H1 (cell line): ENCODE measurements at regions not wholly inside any gene's neighbourhood (a gene's known extent, or its start where the extent isn't known, plus 50 kb on each side); places are given as distances from the start of the nearest gene placed in this dataset.

Experiments
- BRCA1 ChIP-seq: IDR thresholded peaks from 2 replicates; pipeline ENCODE4 v1.6.1; 2012; ENCODE audit warnings: low read depth, low read length, improper control_type of control experiment
- CTBP2 ChIP-seq: IDR thresholded peaks from 2 replicates; pipeline ENCODE4 v1.7.0; 2011; ENCODE audit warnings: borderline replicate concordance, mild to moderate bottlenecking, moderate library complexity, mixed read lengths, low read length; ENCODE audit not compliant: insufficient read depth, insufficient read length
- EZH2 ChIP-seq: fragments of 200-600 bp; sonication (generic); IDR thresholded peaks from 2 replicates; pipeline ENCODE4 v1.7.1; 2012; ENCODE audit warnings: low read depth, mild to moderate bottlenecking, moderate library complexity, low read length, inconsistent platforms; ENCODE audit not compliant: severe bottlenecking
- FOSL1 ChIP-seq: IDR thresholded peaks from 2 replicates; pipeline ENCODE4 v1.6.1; 2011; ENCODE audit warnings: mild to moderate bottlenecking, low read depth, low read length, moderate library complexity; ENCODE audit not compliant: insufficient read depth
- GABPA ChIP-seq: IDR thresholded peaks from 2 replicates; pipeline ENCODE4 v1.6.1; 2011; ENCODE audit warnings: mild to moderate bottlenecking, low read length, moderate library complexity, borderline replicate concordance; ENCODE audit not compliant: insufficient read depth
- HDAC2 ChIP-seq, 2 experiments: fragments of 300-600 bp in 1 of 2; sonication (generic) in 1 of 2; IDR thresholded peaks; 2 replicates each; pipeline ENCODE4 v1.6.1; 2011 to 2012; ENCODE audit warnings: low read depth in 2 of 2, low read length in 2 of 2, mild to moderate bottlenecking in 2 of 2, moderate library complexity in 2 of 2, borderline replicate concordance in 1 of 2, inconsistent platforms in 1 of 2
- JUN ChIP-seq: IDR thresholded peaks from 2 replicates; pipeline ENCODE4 v1.6.1; 2011; ENCODE audit warnings: low read depth, mild to moderate bottlenecking, improper control_type of control experiment, low read length
- ZNF274 ChIP-seq: IDR thresholded peaks from 2 replicates; pipeline ENCODE4 v1.7.0; 2012; ENCODE audit warnings: low read length, borderline replicate concordance; ENCODE audit errors: extremely low read depth
- TF ChIP-seq, protein P1 (sequence below): fragments of 300-600 bp; sonication (generic); IDR thresholded peaks from 2 replicates; pipeline ENCODE4 v1.7.1; 2012; ENCODE audit warnings: low read length, moderate library complexity, mild to moderate bottlenecking, inconsistent platforms; ENCODE audit not compliant: insufficient replicate concordance
- TF ChIP-seq, protein P2 (sequence below): IDR thresholded peaks from 2 replicates; pipeline ENCODE4 v1.6.1; 2012; ENCODE audit warnings: inconsistent platforms

DNA sequence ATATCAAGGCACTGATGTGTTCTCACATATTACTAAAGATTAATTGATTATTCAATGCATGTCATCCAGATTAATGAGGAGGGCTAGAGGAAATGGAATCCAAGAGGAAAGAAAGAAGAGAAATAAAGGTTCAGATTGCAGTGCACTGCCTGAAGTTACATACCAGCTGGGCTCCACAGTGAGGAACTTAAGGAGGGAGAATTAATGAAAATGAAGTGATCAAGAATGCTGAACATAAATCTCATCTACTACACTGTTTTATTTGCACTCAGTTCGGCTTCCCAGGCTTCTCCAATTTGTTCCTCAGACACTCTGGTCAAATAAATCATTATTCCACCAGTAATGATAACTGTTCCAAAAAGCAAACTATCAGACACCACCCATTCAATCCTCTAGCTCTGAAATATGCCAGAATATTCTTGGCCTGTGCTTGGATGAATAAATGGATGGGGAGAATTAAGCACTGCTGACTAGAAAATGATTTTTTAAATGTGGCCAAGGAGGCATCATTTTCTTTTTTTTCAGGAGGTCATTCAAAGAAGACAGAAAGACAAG, 88.6 kb upstream of the FBN2 start (continued):
- TF ChIP-seq, protein P1, sequence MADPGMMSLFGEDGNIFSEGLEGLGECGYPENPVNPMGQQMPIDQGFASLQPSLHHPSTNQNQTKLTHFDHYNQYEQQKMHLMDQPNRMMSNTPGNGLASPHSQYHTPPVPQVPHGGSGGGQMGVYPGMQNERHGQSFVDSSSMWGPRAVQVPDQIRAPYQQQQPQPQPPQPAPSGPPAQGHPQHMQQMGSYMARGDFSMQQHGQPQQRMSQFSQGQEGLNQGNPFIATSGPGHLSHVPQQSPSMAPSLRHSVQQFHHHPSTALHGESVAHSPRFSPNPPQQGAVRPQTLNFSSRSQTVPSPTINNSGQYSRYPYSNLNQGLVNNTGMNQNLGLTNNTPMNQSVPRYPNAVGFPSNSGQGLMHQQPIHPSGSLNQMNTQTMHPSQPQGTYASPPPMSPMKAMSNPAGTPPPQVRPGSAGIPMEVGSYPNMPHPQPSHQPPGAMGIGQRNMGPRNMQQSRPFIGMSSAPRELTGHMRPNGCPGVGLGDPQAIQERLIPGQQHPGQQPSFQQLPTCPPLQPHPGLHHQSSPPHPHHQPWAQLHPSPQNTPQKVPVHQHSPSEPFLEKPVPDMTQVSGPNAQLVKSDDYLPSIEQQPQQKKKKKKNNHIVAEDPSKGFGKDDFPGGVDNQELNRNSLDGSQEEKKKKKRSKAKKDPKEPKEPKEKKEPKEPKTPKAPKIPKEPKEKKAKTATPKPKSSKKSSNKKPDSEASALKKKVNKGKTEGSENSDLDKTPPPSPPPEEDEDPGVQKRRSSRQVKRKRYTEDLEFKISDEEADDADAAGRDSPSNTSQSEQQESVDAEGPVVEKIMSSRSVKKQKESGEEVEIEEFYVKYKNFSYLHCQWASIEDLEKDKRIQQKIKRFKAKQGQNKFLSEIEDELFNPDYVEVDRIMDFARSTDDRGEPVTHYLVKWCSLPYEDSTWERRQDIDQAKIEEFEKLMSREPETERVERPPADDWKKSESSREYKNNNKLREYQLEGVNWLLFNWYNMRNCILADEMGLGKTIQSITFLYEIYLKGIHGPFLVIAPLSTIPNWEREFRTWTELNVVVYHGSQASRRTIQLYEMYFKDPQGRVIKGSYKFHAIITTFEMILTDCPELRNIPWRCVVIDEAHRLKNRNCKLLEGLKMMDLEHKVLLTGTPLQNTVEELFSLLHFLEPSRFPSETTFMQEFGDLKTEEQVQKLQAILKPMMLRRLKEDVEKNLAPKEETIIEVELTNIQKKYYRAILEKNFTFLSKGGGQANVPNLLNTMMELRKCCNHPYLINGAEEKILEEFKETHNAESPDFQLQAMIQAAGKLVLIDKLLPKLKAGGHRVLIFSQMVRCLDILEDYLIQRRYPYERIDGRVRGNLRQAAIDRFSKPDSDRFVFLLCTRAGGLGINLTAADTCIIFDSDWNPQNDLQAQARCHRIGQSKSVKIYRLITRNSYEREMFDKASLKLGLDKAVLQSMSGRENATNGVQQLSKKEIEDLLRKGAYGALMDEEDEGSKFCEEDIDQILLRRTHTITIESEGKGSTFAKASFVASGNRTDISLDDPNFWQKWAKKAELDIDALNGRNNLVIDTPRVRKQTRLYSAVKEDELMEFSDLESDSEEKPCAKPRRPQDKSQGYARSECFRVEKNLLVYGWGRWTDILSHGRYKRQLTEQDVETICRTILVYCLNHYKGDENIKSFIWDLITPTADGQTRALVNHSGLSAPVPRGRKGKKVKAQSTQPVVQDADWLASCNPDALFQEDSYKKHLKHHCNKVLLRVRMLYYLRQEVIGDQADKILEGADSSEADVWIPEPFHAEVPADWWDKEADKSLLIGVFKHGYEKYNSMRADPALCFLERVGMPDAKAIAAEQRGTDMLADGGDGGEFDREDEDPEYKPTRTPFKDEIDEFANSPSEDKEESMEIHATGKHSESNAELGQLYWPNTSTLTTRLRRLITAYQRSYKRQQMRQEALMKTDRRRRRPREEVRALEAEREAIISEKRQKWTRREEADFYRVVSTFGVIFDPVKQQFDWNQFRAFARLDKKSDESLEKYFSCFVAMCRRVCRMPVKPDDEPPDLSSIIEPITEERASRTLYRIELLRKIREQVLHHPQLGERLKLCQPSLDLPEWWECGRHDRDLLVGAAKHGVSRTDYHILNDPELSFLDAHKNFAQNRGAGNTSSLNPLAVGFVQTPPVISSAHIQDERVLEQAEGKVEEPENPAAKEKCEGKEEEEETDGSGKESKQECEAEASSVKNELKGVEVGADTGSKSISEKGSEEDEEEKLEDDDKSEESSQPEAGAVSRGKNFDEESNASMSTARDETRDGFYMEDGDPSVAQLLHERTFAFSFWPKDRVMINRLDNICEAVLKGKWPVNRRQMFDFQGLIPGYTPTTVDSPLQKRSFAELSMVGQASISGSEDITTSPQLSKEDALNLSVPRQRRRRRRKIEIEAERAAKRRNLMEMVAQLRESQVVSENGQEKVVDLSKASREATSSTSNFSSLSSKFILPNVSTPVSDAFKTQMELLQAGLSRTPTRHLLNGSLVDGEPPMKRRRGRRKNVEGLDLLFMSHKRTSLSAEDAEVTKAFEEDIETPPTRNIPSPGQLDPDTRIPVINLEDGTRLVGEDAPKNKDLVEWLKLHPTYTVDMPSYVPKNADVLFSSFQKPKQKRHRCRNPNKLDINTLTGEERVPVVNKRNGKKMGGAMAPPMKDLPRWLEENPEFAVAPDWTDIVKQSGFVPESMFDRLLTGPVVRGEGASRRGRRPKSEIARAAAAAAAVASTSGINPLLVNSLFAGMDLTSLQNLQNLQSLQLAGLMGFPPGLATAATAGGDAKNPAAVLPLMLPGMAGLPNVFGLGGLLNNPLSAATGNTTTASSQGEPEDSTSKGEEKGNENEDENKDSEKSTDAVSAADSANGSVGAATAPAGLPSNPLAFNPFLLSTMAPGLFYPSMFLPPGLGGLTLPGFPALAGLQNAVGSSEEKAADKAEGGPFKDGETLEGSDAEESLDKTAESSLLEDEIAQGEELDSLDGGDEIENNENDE = no peak
- TF ChIP-seq GABPA (no peak), HDAC2 (IDR thresholded peaks at IDR 0.05; ENCODE audit: borderline replicate concordance in 1 of 2, low read depth in 2 of 2, low read length in 2 of 2) (no peak), BRCA1 (no peak), EZH2 (no peak), JUN (no peak), ZNF274 (no peak), FOSL1 (no peak), CTBP2 (no peak)
- TF ChIP-seq, protein P2, sequence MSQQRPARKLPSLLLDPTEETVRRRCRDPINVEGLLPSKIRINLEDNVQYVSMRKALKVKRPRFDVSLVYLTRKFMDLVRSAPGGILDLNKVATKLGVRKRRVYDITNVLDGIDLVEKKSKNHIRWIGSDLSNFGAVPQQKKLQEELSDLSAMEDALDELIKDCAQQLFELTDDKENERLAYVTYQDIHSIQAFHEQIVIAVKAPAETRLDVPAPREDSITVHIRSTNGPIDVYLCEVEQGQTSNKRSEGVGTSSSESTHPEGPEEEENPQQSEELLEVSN = no peak
